HG03196 (cell line): ENCODE measurements at regions not wholly inside any gene's neighbourhood (a gene's known extent, or its start where the extent isn't known, plus 50 kb on each side); places are given as distances from the start of the nearest gene placed in this dataset.

ENCODE experiments used
- ATAC-seq: cut with Tn5 transposase; IDR thresholded peaks from one replicate; pipeline ENCODE4 v1.9.1; 2021; ENCODE audit not compliant: unreplicated experiment

DNA sequence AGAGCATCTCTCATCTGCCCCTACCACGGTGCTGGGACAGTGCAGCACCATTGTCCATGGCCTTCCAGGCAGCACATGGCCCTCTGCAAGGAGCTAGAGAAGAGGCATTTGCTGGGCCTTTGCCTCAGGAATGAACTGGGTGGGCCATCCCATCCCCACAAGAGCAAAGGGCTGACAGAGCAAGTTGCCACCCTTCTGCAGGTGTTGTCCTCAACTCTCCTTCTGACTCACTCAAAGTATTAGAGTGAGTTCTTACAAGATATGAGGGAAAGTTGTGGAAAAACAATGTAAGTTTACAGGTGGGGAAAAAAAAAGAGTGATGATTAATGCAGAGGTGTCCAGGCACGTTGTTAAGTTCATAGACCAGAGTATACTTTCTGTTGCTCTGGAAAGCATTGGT, 261.2 kb downstream of the SKIDA1 start:
- ATAC-seq = no peak

GRCh38 chr10:21263839-21264238, 261.6 kb downstream of the SKIDA1 start:
- no peak for ATAC-seq

- ATAC-seq = no peak
Observed at GRCh38 chr10:21263263-21263803, 262.1 kb downstream of the SKIDA1 start.

DNA sequence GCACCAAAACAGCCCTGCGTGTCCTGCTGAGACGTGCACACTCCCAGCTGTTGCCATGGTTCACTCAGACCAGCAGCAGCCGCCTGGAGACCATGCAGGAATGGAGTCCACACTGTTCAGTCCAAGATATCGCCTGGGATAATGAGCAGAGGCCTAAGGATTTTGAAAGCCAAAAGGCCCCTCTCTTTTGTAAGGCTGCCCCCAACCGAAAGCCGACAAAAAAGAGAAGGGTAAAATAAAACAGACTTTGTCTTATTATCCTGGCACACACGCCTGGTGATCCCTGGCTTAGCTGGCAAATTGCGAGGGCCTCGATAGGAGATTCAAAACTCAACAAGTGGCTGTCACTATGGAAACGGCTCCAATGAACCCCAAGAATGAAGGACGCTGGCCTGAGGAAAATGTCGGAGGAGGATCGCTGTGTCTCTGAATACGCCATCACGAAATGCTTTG, 263.6 kb downstream of the SKIDA1 start:
- no peak for ATAC-seq

GRCh38 chr10:21260506-21261149, 264.9 kb downstream of the SKIDA1 start:
- no peak for ATAC-seq

DNA sequence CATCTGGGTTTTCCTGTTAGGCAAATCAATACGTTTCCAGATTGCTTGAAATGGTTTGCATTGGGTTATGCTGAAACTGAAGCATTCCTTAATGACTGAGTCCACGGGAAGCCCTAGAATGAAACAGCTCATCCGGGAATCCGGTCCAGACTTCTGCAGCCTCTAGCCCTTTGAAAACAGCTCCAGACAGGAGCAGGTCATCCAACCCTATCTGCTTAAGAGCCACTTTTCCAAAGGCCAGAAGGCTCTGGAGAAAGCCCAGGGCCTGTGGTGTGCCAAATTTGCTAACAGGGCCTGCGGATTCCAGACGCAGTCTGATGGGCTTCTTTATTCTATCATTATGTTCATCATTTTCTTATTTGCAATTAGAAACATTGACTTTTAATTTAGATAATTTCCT, 265.4 kb downstream of the SKIDA1 start:
- no peak for ATAC-seq

DNA sequence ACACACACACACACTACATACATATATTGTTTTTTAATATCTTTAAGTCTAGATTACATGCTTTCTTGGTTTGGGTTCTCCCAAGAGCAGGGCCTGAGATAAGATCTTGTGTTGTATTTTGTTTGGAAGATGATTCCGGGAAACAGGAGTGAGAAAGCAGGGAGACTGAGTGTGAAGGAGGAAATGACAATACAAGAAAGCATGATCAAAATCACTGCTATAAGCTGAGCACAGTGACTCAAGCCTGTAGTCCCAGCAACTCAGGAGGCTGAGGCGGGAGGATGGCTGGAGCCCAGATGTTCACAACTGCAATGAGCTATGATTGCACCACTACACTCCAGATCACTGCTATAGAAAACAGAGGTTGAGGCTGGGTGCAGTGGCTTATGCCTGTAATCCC, 267.6 kb downstream of the SKIDA1 start:
- no peak for ATAC-seq

DNA sequence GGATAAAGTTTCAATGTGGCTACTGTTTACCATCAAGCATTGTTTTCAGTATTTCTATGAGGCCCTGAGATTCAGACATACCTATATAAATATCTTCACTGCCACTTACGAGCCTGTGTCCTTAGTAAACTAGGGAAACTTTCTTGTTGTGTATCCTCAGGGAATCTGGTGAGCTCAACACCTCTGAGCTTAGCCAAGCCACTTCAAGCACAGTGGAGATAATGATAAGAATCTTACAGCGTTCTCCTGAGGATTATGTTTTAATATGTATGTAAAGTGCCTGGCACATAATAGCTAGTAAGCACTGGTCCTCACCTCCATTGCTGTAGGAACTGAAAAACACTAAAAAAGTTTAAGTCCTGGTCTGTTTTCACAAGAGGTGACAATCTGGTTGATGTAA, 268.3 kb downstream of the SKIDA1 start:
- ATAC-seq = no peak

GRCh38 chr10:21249435-21249834, 276.0 kb downstream of the SKIDA1 start:
- no peak for ATAC-seq

GRCh38 chr10:21247592-21247991, 277.9 kb downstream of the SKIDA1 start:
- ATAC-seq = no peak

GRCh38 chr10:21246178-21246577, 279.3 kb downstream of the SKIDA1 start:
- ATAC-seq = no peak

DNA sequence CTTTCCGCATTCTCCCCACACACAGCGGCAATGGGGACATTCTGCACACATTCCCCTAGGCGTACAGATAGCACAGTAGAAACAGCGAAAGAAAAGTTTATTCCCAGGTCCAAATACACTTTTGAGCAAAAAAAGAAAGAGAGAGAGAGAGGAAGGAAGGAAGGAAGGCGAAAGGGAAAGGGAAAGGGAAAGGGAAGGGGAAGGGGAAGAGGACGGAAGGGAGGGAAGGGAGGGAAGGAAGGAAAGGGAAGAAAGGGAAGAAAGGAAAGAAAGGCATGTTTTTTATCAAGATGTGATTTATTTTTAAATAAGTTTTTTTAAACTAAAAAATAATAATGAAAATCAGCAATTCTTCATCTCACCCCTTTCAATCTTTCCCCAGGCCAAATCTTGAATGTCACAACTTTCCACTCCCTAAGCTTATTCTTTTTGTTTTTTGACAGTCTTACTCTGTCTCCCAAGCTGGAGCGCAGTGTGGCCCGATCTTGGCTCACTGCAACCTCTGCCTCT, 281.7 kb downstream of the SKIDA1 start:
- ATAC-seq = no peak

- ATAC-seq = no peak
Observed at GRCh38 chr10:21242915-21243314, 282.6 kb downstream of the SKIDA1 start.

- no peak for ATAC-seq
Observed at GRCh38 chr10:21238717-21239116, 286.8 kb downstream of the SKIDA1 start.

GRCh38 chr10:21238044-21238443, 287.4 kb downstream of the SKIDA1 start:
- ATAC-seq = no peak

DNA sequence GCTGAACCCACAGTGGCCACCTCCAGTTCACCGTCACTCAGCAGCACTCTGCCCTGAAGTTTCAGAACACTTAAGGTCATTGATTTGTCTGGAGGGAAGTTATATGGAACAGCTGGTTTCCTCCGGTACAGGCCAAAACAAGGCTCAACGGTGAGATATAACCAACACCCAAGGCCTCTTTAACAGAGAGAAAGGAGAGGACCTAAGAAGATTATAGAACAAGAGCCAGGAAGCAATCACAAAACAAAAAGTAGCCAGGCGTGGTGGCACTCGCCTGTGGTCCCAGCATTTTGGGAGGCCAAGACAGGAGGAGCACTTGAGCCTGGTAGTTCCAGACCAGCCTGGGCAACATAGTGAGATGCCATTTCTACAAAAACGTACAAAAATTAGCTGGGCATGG, 290.7 kb downstream of the SKIDA1 start:
- ATAC-seq = no peak

- no peak for ATAC-seq
Observed at GRCh38 chr10:21230219-21230618, 295.3 kb downstream of the SKIDA1 start.

DNA sequence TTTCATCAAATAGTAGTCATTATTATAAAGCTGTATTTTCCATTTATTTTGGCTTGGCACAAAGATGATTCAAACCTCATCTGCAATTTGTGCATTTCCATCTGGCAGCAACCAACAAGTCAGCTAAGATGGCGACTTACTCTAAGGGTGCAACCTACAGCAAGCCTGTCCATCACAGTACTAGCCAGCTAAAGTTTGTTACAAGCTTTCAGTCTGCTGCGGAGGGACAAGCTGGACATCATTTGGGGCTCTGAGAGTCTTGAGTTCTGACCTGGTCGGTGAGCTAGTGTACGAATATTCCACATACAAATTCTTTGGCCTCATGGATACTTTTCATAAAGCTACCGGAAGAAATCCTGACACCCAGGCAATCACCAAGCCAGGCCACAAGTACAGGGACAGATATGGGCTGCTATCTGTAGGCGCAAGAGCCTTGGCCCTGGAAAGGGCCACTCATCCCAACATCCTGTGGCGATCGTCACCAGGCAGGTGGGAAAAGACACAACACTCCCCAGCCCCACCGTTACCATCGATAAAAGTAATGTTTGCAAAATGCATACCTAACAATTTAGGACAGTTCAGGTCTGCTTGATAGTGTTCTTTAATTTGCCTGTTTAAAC, 307.6 kb downstream of the SKIDA1 start:
- no peak for ATAC-seq

DNA sequence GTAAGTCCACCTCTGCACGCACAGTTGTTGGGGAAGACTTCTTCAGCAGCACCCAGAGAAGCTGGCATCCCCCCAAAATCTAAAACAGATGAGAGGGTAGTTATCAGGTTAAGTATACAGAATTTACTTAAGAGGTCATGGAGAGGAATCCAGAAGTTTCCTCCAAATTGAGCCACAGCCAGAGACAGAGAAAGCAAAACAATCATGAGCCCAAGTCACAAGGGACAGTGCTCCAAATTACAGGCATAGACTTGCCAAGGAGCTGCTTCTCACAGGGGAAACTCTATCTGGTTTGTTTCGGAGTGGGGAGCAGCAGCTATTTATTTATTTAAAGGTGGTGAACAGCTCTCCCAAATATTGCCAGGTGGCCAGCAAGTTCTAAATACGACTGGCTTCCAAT, 308.4 kb downstream of the SKIDA1 start:
- ATAC-seq = no peak

DNA sequence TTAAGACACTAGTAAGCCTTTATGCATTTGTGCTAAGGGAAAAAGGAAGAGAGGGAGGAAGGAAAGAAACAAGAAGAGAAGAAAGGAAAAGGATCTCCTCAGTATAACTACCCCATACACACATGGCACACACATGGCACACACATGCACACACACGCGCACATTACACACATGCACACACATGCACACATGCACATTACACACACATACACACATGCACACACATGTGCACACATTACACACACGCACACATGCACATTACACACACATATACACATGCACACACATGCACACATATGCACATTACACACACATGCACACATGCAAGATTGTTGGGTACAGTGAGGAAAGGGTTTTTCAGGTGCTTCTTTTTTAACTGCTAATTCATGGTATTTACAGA, 311.2 kb downstream of the SKIDA1 start:
- ATAC-seq = no peak

DNA sequence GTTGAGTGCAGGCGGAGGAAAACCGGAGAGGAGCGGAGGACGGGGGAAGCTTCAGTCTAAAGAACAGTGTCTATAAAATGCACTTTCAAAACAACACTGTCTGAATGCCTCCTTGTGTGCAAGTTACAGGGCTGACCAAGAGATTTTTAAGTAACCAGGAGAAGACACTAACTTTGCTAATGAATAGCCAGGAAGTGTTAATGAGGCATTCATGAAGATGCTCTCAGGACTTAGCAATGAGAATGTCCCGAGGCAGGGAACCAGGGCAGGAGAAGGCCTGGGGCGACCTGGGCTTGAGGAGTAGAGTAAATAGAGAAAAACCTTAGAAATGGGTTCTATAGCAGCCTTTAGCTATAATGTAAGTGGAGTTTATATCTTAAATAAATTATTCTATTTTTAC, 312.1 kb downstream of the SKIDA1 start:
- ATAC-seq = no peak

DNA sequence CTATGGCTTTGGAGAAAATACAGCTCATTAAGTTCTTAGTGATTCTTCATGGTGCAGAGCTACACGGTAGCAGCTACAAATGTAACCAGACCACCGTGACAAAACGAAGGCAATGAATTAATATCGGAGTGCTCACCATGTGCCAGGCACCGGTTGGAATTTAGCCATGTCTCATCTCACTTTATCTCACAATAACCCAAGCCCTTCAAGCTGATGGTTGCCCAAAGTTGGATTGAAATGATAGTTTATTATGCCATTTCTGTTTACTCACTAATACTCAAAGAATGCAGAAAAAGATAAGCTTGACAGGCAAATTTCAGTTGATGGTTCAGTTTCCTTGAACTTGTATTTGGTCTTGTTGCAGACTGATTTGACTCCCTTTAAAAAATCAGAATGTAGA, 312.6 kb downstream of the SKIDA1 start:
- no peak for ATAC-seq

- no peak for ATAC-seq
Observed at GRCh38 chr10:21212348-21212747, 313.1 kb downstream of the SKIDA1 start.
